ENCODE measurements at regions not wholly inside any gene's neighbourhood (a gene's known extent, or its start where the extent isn't known, plus 50 kb on each side); places are given as distances from the start of the nearest gene placed in this dataset.

DNA sequence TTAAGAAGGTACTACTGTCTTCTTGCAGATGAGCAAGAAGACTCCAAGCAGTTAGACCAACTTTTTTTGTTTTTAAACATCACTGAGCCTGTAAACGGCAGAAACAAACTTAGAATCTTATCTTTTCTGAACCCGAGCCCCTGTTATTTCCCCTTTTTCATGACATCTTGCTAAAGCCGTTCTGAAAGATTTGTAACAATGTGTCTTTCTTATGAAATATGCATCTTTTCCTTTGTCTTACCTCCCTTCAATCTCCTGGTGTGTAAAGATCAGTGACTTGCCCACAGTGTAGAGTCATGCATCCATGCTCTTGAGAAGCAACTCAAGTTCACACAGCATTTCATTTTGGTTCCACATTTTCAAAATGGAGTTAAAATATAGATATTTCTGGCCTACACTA lies 288.8 kb upstream of the CELF4 start:
- no peak for TF ChIP-seq CTCF (IDR thresholded peaks at IDR 0.05)
- no peak for TF ChIP-seq POLR2A (IDR thresholded peaks at IDR 0.05)

All from Peyer's patch (tissue), 4 donors.